Prostate gland (tissue), 2 donors: ENCODE measurements at regions not wholly inside any gene's neighbourhood (a gene's known extent, or its start where the extent isn't known, plus 50 kb on each side); places are given as distances from the start of the nearest gene placed in this dataset.

ENCODE experiments used
- POLR2A ChIP-seq: fragments of 450-650 bp; IDR thresholded peaks from one replicate; pipeline ENCODE4 v1.6.1; 2016; ENCODE audit warnings: antibody characterized with exemption, mild to moderate bottlenecking
- TF ChIP-seq, protein P1 (sequence below), 4 experiments: fragments of 200-600 bp in 2 of 4; fragments of 450-650 bp in 2 of 4; sonication (generic) in 2 of 4; IDR thresholded peaks; 1 replicate in 3 of 4; 2 replicates in 1 of 4; pipeline ENCODE4 v1.5.1; 2016 to 2019; ENCODE audit warnings: antibody characterized with exemption in 4 of 4, mild to moderate bottlenecking in 2 of 4, moderate library complexity in 2 of 4

DNA sequence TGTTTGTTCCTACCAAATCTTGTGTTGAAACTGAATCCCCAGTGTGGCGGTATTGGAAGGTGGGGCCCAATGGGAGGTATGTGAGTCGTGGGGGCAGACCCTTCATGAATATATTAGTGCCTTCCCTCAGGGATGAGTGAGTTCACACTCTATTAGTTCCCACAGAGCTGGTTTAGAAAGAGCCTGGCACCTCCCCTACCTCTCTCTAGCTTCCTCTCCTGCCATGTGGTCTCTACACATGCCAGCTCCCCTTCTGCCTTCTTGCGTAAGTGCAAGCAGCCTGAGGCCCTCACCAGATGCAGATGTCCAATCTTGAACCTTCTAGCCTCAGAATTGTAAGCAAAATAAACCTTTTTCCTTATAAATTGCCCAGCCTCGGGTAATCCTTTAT, 105.8 kb downstream of the SPTSSA start:
- TF ChIP-seq, protein P1, sequence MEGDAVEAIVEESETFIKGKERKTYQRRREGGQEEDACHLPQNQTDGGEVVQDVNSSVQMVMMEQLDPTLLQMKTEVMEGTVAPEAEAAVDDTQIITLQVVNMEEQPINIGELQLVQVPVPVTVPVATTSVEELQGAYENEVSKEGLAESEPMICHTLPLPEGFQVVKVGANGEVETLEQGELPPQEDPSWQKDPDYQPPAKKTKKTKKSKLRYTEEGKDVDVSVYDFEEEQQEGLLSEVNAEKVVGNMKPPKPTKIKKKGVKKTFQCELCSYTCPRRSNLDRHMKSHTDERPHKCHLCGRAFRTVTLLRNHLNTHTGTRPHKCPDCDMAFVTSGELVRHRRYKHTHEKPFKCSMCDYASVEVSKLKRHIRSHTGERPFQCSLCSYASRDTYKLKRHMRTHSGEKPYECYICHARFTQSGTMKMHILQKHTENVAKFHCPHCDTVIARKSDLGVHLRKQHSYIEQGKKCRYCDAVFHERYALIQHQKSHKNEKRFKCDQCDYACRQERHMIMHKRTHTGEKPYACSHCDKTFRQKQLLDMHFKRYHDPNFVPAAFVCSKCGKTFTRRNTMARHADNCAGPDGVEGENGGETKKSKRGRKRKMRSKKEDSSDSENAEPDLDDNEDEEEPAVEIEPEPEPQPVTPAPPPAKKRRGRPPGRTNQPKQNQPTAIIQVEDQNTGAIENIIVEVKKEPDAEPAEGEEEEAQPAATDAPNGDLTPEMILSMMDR (IDR thresholded peaks at IDR 0.05): no peak
- TF ChIP-seq POLR2A: no peak
